ENCODE measurements at regions not wholly inside any gene's neighbourhood (a gene's known extent, or its start where the extent isn't known, plus 50 kb on each side); places are given as distances from the start of the nearest gene placed in this dataset.

GRCh38 chr10:78640796-78641636 is 427.8 kb upstream of the ZMIZ1 start:
- DNase-seq = peak; percentile 50

GRCh38 chr10:78641693-78642092 is 427.1 kb upstream of the ZMIZ1 start:
- no peak for DNase-seq

- no peak for DNase-seq
Measured at GRCh38 chr10:78642269-78642816, 426.4 kb upstream of the ZMIZ1 start.

- no peak for DNase-seq
Measured at GRCh38 chr10:78643513-78643912, 425.3 kb upstream of the ZMIZ1 start.

GRCh38 chr10:78644550-78644949 is 424.2 kb upstream of the ZMIZ1 start:
- no peak for DNase-seq

GRCh38 chr10:78645169-78645686 is 423.5 kb upstream of the ZMIZ1 start:
- DNase-seq = no peak

GRCh38 chr10:78645975-78646374 is 422.8 kb upstream of the ZMIZ1 start:
- DNase-seq = no peak

GRCh38 chr10:78648256-78648860 is 420.4 kb upstream of the ZMIZ1 start:
- no peak for DNase-seq

- no peak for DNase-seq
Measured at GRCh38 chr10:78649429-78649828, 419.3 kb upstream of the ZMIZ1 start.

- no peak for DNase-seq
Measured at GRCh38 chr10:78650122-78650521, 418.6 kb upstream of the ZMIZ1 start.

GRCh38 chr10:78651287-78651686 is 417.5 kb upstream of the ZMIZ1 start:
- peak; percentile 19 for DNase-seq

GRCh38 chr10:78653555-78653954 is 415.2 kb upstream of the ZMIZ1 start:
- DNase-seq = no peak

GRCh38 chr10:78654047-78654590 is 414.6 kb upstream of the ZMIZ1 start:
- no peak for DNase-seq

- no peak for DNase-seq
Measured at GRCh38 chr10:78655979-78656378, 412.8 kb upstream of the ZMIZ1 start.

GRCh38 chr10:78656417-78657162 is 412.2 kb upstream of the ZMIZ1 start:
- no peak for DNase-seq

- DNase-seq = peak; percentile 87
Measured at GRCh38 chr10:78657163-78657861, 411.5 kb upstream of the ZMIZ1 start.

- DNase-seq = no peak
Measured at GRCh38 chr10:78657862-78658165, 411.0 kb upstream of the ZMIZ1 start.

- DNase-seq = no peak
Measured at GRCh38 chr10:78658645-78659597, 409.8 kb upstream of the ZMIZ1 start.

GRCh38 chr10:78659598-78659967 is 409.2 kb upstream of the ZMIZ1 start:
- no peak for DNase-seq

- no peak for DNase-seq
Measured at GRCh38 chr10:78660446-78661106, 408.2 kb upstream of the ZMIZ1 start.

GRCh38 chr10:78663721-78664120 is 405.0 kb upstream of the ZMIZ1 start:
- DNase-seq = no peak

Measured in suppressor macrophage treated with lipopolysaccharide for 4 hours (primary cell).